GM12874 (cell line): ENCODE measurements at regions not wholly inside any gene's neighbourhood (a gene's known extent, or its start where the extent isn't known, plus 50 kb on each side); places are given as distances from the start of the nearest gene placed in this dataset.

Source experiments
- CTCF ChIP-seq: IDR thresholded peaks from 2 replicates; pipeline ENCODE4 v1.5.1; 2011; ENCODE audit warnings: low read depth, mild to moderate bottlenecking, control low read depth, low read length, moderate library complexity; ENCODE audit not compliant: insufficient read depth

- no peak for TF ChIP-seq CTCF
These were observed 64.9 kb downstream of the FAM170A start for GRCh38 chr5:119694284-119694683.

- TF ChIP-seq CTCF, result no peak
These were observed 76.7 kb downstream of the FAM170A start for GRCh38 chr5:119706049-119706448.

DNA sequence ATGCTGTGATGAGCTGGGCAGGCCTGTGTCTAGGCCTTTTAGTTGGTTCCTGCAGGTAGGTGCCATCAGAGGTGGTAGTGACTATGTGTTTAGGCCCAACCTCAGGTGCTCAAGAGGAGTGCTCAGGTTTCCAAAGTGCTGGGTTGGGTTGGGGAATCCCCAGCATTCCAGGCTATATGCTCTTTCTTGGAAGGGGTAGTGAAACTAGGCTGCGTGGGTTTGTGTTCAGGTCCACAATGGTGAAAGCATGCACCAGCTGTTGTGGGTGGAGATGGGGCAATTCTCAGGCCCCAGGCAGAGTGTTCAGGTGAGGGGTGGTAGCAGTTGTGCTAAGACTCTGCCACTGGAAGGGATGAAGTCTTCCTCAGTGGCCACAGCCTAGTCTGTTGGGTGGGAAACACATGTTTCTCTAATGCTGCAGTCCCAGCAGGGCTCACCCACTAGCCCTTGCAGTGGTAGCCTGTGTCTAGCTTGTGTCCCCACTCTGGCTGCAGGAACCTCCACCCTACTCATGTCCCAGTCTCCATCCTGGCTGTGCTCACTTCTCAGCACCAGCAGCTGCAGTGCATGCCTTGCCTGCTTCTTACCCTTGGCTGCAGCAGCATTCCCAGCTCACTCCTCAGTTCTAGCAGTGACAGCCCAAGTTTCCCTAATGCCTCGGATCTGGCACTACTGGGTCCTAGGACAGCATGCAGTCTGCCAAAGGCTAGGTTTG, 78.9 kb downstream of the FAM170A start:
- TF ChIP-seq CTCF, result no peak

DNA sequence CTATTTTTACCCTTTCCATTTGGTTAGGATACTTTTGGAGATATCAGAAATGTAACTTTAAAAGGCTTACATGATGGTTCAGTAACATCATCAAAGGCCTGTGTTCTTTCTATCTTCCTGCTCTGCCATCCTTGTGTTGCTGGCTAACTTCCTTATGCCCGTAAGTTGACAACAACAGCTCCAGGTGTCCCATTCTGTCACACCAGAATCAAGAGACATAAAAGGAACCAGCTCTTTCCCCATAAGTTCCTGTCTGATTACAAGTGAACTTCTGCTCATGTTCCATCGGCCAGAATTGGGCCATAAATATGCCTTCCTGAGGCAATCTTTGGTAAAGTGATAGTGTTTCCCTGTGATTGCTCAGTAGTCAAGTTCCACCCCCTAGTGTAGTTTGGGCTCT, 92.4 kb downstream of the FAM170A start:
- no peak for TF ChIP-seq CTCF

DNA sequence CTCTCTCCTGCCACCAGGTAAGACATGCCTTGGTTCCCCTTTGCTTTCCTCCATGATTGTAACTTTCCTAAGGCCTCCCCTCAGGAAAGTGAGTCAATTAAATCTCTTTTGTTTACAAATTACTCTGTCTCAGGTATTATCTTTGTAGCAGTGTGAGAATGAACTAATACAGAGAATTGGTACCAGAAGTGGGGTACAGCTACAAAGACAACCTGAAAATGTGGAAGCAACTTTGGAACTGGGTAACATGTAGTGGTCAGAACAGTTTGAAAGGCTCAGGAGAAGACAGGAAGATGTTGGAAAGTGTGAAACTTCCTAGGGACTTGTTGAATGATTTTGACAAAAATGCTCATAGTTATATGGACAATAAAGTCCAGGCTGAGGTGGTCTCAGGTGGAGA, 97.2 kb downstream of the FAM170A start:
- no peak for TF ChIP-seq CTCF

GRCh38 chr5:119740225-119740624, 110.9 kb downstream of the FAM170A start:
- TF ChIP-seq CTCF, result no peak

DNA sequence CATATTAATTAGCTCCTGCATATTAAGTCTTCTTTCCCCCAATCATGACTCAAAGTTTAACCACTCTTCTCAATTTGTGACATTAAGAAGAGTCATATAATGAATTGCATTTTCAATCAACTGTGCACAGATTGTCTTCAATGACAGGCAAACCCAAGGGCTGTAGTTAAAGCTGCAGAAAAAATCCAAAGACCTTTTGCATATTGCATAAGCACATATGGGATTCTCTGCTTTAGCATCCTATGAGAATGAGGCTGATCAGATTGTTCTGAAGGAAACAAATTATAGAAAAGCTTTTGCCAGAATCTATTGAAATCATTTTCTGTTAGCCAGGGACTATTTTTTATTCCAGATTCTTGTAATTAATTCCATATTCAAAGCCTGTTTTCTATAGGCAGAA, 112.3 kb downstream of the FAM170A start:
- TF ChIP-seq CTCF, result no peak
